Suprapubic skin (tissue), 3 donors: ENCODE measurements at regions not wholly inside any gene's neighbourhood (a gene's known extent, or its start where the extent isn't known, plus 50 kb on each side); places are given as distances from the start of the nearest gene placed in this dataset.

Experiments
- EP300 ChIP-seq: sonication (generic); formaldehyde crosslinking; IDR thresholded peaks from one replicate; pipeline ENCODE4 v1.6.1; 2017; ENCODE audit warnings: antibody characterized with exemption
- POLR2A ChIP-seq, 2 donors: fragments of 450-650 bp; IDR thresholded peaks; one replicate each; pipeline ENCODE4 v1.6.1; 2017; ENCODE audit warnings: antibody characterized with exemption in 2 of 2, mild to moderate bottlenecking in 2 of 2, moderate library complexity in 2 of 2
- TF ChIP-seq, protein P1 (sequence below), 2 donors: fragments of 200-600 bp in 1 of 2; fragments of 450-650 bp in 1 of 2; sonication (generic) in 1 of 2; IDR thresholded peaks; one replicate each; pipeline ENCODE4 v1.5.1; 2016 to 2019; ENCODE audit warnings: antibody characterized with exemption in 2 of 2, mild to moderate bottlenecking in 1 of 2, moderate library complexity in 1 of 2

DNA sequence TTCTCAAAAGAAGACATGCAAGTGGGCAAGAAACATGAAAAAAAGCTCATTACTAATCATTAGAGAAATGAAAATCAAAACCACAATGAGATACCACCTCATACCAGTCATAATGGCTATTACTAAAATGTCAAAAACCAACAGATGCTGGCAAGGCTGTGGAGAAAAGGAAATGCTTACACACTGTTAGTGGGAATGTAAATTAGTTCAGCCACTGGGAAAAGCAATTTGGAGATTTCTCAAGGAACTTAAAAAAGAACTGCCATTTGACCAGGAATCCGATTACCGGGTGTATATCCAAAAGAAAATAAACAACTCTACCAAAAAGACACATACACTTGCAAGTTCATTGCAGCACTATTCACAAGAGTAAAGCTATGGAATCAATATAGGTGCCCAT is 595.4 kb upstream of the RIOK2 start:
- TF ChIP-seq, protein P1, sequence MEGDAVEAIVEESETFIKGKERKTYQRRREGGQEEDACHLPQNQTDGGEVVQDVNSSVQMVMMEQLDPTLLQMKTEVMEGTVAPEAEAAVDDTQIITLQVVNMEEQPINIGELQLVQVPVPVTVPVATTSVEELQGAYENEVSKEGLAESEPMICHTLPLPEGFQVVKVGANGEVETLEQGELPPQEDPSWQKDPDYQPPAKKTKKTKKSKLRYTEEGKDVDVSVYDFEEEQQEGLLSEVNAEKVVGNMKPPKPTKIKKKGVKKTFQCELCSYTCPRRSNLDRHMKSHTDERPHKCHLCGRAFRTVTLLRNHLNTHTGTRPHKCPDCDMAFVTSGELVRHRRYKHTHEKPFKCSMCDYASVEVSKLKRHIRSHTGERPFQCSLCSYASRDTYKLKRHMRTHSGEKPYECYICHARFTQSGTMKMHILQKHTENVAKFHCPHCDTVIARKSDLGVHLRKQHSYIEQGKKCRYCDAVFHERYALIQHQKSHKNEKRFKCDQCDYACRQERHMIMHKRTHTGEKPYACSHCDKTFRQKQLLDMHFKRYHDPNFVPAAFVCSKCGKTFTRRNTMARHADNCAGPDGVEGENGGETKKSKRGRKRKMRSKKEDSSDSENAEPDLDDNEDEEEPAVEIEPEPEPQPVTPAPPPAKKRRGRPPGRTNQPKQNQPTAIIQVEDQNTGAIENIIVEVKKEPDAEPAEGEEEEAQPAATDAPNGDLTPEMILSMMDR (IDR thresholded peaks at IDR 0.05), result no peak
- TF ChIP-seq POLR2A (IDR thresholded peaks at IDR 0.05) (no peak), EP300 (no peak)
